Sigmoid colon (tissue), 6 donors: ENCODE measurements at regions not wholly inside any gene's neighbourhood (a gene's known extent, or its start where the extent isn't known, plus 50 kb on each side); places are given as distances from the start of the nearest gene placed in this dataset.

Source experiments
- DNase-seq: peaks from one replicate; pipeline ENCODE4 v3.0.0-alpha.2; 2019
- H3K27ac ChIP-seq, 4 donors: fragments of 200-600 bp; sonication (generic); one replicate each; pipeline ENCODE4 v1.5.1; 2016 to 2019; ENCODE audit warnings: mild to moderate bottlenecking in 1 of 4
- H3K27me3 ChIP-seq, 3 donors: fragments of 200-600 bp; sonication (generic); one replicate each; pipeline ENCODE4 v1.5.1; 2019; ENCODE audit warnings: mild to moderate bottlenecking in 1 of 3
- H3K36me3 ChIP-seq, 4 donors: fragments of 200-600 bp; sonication (generic); one replicate each; pipeline ENCODE4 v1.5.1; 2016 to 2019
- H3K4me1 ChIP-seq, 4 donors: fragments of 200-600 bp; sonication (generic); one replicate each; pipeline ENCODE4 v1.5.1; 2017 to 2019
- H3K4me3 ChIP-seq, 4 donors: fragments of 200-600 bp; sonication (generic); one replicate each; pipeline ENCODE4 v1.5.1; 2017 to 2019; ENCODE audit warnings: mild to moderate bottlenecking in 2 of 4, moderate library complexity in 1 of 4
- H3K9me3 ChIP-seq, 4 donors: fragments of 200-600 bp in 3 of 4; sonication (generic) in 3 of 4; one replicate each; pipeline versions ENCODE4 v1.5.1 to v1.6.1; 2013 to 2019
- CTCF ChIP-seq, 4 experiments: fragments of 450-650 bp in 3 of 4; fragments of 200-600 bp in 1 of 4; IDR thresholded peaks; one replicate each; pipeline ENCODE4 v1.5.1; 2016 to 2019; ENCODE audit warnings: antibody characterized with exemption in 4 of 4, mild to moderate bottlenecking in 3 of 4, moderate library complexity in 2 of 4
- EP300 ChIP-seq, 4 donors: sonication (generic); formaldehyde crosslinking; IDR thresholded peaks; one replicate each; pipeline ENCODE4 v1.6.1; 2017; ENCODE audit warnings: antibody characterized with exemption in 4 of 4
- POLR2A ChIP-seq, 2 donors: fragments of 450-650 bp; IDR thresholded peaks; one replicate each; pipeline ENCODE4 v1.6.1; 2016; ENCODE audit warnings: antibody characterized with exemption in 2 of 2, mild to moderate bottlenecking in 2 of 2, moderate library complexity in 2 of 2
- POLR2AphosphoS5 ChIP-seq, 4 donors: sonication (generic); formaldehyde crosslinking; IDR thresholded peaks; one replicate each; pipeline ENCODE4 v1.6.1; 2017; ENCODE audit warnings: antibody characterized with exemption in 4 of 4
- WGBS, 2 donors: extraction: QIAGEN DNeasy Blood & Tissue Kit; methylation state at CpG; one replicate each; pipeline ENCODE4 v1.1.7; 2013; 5-methylcytosine and 5-hydroxymethylcytosine counted together
- intact Hi-C: fragments of 100-400 bp; cut with DNase I; formaldehyde crosslinking; loops from one replicate; pipeline ENCODE4 v1.15.1; 2023
- donor health status: healthy with polysubstance abuse.
- donor health status: healthy.

DNA sequence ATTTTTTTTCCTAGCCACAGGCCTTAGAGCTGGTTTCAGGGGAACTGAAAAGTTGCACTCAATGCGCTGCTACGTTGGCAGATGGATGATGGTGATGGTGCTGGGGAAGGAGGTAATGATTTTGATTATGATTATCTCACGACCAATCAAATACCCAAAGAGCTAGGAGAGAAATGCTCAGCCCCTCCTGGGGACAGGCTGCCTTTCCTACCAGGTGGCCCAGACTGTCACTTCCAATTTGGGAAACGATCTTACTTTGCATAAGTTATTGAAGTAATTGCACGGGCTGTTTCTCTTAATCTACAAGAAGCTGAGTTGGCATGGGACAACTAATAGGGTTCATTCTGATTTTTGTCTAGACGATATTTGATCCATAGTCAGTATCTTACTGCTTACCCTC lies 379.7 kb upstream of the EEF2KMT start:
- no peaks in the 10 kb centered on the region for H3K4me1 ChIP-seq
- TF ChIP-seq POLR2AphosphoS5 (IDR thresholded peaks at IDR 0.05) (no peak), CTCF (IDR thresholded peaks at IDR 0.05) (no peak), POLR2A (IDR thresholded peaks at IDR 0.05) (no peak), EP300 (IDR thresholded peaks at IDR 0.05) (no peak)
- H3K27ac ChIP-seq = no peak overlapping the region
- DNase-seq = no peak
- H3K4me3 ChIP-seq = no peak overlapping the region
- peaks cover 0 to 11% (median 0%) of the 10 kb centered on the region in 3 donors for H3K27me3 ChIP-seq
- intact Hi-C loops = no loop called here
- H3K36me3 ChIP-seq = no peaks in the 10 kb centered on the region
- H3K9me3 ChIP-seq = no peaks in the 10 kb centered on the region
- 78 to 88% methylated on average over 6 of the region's 6 CpGs for WGBS, 2 donors

DNA sequence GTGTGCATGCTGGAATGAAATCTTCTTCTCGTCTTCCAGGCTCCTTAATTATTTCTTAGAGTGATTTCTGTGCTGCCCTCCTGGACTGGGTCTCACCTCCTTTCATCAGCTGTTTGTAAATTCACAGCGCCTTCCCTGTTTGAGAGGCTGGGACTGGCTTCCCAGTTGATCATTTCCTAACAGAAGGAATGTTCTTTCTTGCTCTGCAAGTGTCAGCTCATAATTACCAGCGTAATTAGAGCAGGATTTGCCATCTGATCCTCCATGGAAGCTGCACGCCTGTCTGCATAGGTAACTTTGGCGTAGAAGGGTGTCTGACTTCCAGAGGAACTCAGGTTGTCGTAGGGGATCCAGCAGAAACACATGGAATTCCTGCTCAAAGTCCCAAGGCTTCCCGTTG lies 375.0 kb upstream of the EEF2KMT start:
- Histone ChIP-seq H3K4me3 (no peak overlapping the region), H3K4me1 (no peaks in the 10 kb centered on the region), H3K36me3 (no peaks in the 10 kb centered on the region), H3K9me3 (no peaks in the 10 kb centered on the region), H3K27ac (no peak overlapping the region), H3K27me3 (peaks cover 0 to 17% (median 0%) of the 10 kb centered on the region in 3 donors)
- TF ChIP-seq EP300 (IDR thresholded peaks at IDR 0.05) (no peak), CTCF (IDR thresholded peaks at IDR 0.05) (no peak), POLR2A (IDR thresholded peaks at IDR 0.05) (no peak), POLR2AphosphoS5 (IDR thresholded peaks at IDR 0.05) (no peak)
- no peak for DNase-seq
- 58 to 79% methylated on average over 7 of the region's 7 CpGs for WGBS, 2 donors
- intact Hi-C loops = no loop called here

- intact Hi-C loops = no loop called here
- no peak overlapping the region for H3K4me3 ChIP-seq
- 81 to 88% methylated on average over 2 of the region's 2 CpGs for WGBS, 2 donors
- H3K36me3 ChIP-seq = no peaks in the 10 kb centered on the region
- DNase-seq = no peak
- H3K9me3 ChIP-seq = no peaks in the 10 kb centered on the region
- no peaks in the 10 kb centered on the region for H3K4me1 ChIP-seq
- no peak overlapping the region for H3K27ac ChIP-seq
- TF ChIP-seq CTCF (IDR thresholded peaks at IDR 0.05) = no peak
- no peak for TF ChIP-seq POLR2AphosphoS5 (IDR thresholded peaks at IDR 0.05)
- TF ChIP-seq EP300 (IDR thresholded peaks at IDR 0.05) = no peak
- TF ChIP-seq POLR2A (IDR thresholded peaks at IDR 0.05) = no peak
- peaks cover 0 to 17% (median 0%) of the 10 kb centered on the region in 3 donors for H3K27me3 ChIP-seq
Observed at GRCh38 chr16:5468488-5468887, 370.9 kb upstream of the EEF2KMT start.

DNA sequence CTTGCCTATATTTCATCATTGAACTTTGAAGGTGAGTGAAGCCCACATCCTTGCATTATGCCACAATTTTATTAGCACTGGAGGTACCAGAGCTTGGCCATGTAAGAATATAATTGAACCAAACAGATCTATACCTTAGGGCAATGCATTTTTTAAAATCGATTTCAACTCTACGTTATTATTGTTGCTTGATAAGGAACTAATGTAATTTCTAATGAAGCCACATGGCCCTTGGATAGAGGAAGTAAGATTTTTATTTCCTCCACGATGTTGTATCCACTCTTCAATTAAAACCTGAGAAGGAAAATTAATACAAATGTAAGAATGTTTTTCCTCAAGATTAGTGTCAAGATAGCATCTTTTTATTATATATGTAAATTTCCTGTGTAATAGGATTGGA lies 370.0 kb upstream of the EEF2KMT start:
- no peaks in the 10 kb centered on the region for H3K4me1 ChIP-seq
- H3K4me3 ChIP-seq = no peak overlapping the region
- H3K27me3 ChIP-seq = peaks cover 0 to 13% (median 0%) of the 10 kb centered on the region in 3 donors
- no peaks in the 10 kb centered on the region for H3K9me3 ChIP-seq
- WGBS, 2 donors = 89 to 92% methylated on average over 3 of the region's 3 CpGs
- H3K36me3 ChIP-seq = no peaks in the 10 kb centered on the region
- DNase-seq = no peak
- H3K27ac ChIP-seq = no peak overlapping the region
- intact Hi-C loops = no loop called here
- TF ChIP-seq CTCF (IDR thresholded peaks at IDR 0.05) (no peak), EP300 (IDR thresholded peaks at IDR 0.05) (no peak), POLR2A (IDR thresholded peaks at IDR 0.05) (no peak), POLR2AphosphoS5 (IDR thresholded peaks at IDR 0.05) (no peak)

GRCh38 chr16:5466551-5466950 lies 369.0 kb upstream of the EEF2KMT start:
- Histone ChIP-seq H3K27ac (no peak overlapping the region), H3K9me3 (no peaks in the 10 kb centered on the region), H3K4me1 (no peaks in the 10 kb centered on the region), H3K27me3 (peaks cover 0 to 4% (median 0%) of the 10 kb centered on the region in 3 donors), H3K36me3 (no peaks in the 10 kb centered on the region), H3K4me3 (no peak overlapping the region)
- TF ChIP-seq CTCF (IDR thresholded peaks at IDR 0.05) (no peak), POLR2A (IDR thresholded peaks at IDR 0.05) (no peak), EP300 (IDR thresholded peaks at IDR 0.05) (no peak), POLR2AphosphoS5 (IDR thresholded peaks at IDR 0.05) (no peak)
- no peak for DNase-seq
- intact Hi-C loops = no loop called here
- 56 to 69% methylated on average over 2 of the region's 2 CpGs for WGBS, 2 donors
